ENCODE measurements at regions not wholly inside any gene's neighbourhood (a gene's known extent, or its start where the extent isn't known, plus 50 kb on each side); places are given as distances from the start of the nearest gene placed in this dataset.

DNA sequence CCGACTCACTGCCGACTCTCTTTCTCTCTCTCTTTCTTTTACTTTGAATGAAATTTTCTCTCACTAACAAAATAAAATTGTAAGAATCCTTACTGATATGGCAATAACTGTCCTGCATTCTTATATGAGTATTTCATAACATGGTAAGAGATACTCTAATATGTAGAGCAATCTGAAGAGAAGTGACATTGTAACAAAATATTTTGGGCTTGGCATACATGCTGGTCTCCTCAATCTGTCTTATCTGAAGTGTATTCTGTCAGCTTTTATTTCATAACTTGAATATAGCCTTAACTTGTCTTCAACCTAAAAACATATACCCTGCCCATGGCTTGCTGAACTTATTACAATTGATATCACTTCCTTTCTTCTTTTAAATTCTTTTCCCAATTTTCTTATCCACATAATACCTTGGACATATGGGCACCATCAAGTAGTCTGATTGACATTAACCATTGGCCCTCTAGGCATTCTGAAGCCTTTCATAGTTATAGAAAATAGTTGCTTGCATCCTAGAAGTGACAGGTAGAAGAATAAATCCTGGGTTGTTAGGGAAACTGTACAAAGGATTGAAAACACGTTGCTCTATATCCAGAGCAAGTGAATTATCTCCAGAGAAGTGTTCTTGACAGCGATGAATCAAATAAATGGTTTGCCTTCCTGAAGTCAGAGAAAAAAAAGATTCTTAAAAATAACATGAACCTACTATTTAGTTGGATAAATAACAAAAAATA is 537.6 kb upstream of the TYRP1 start:
- TF ChIP-seq EZH2 (IDR thresholded peaks at IDR 0.05; ENCODE audit: insufficient read depth, poor library complexity, severe bottlenecking) = no peak
- TF ChIP-seq EZH2phosphoT487 (IDR thresholded peaks at IDR 0.05; ENCODE audit: insufficient read depth, low read depth) = no peak

Measured in GM23248 (cell line).